Smooth muscle cell (in vitro differentiated cells): ENCODE measurements at regions not wholly inside any gene's neighbourhood (a gene's known extent, or its start where the extent isn't known, plus 50 kb on each side); places are given as distances from the start of the nearest gene placed in this dataset.
"Not testable (repeated sequence)": the region's sequence is repeated elsewhere in the genome, so short reads cannot be mapped to it uniquely, and the experiment has no call there.

Experiments
- DNase-seq: peaks from one replicate; lab custom pipeline; 2025; ENCODE audit not compliant: unreplicated experiment; lab: John Stamatoyannopoulos, UW
- H2AFZ ChIP-seq: fragments of 200-600 bp; sonication (generic); 2 replicates; pipeline ENCODE4 v1.6.0; 2016; ENCODE audit warnings: antibody characterized with exemption, low read depth, mild to moderate bottlenecking
- H3F3A ChIP-seq: fragments of 200-600 bp; sonication (generic); 2 replicates; pipeline ENCODE4 v1.6.0; 2017; ENCODE audit warnings: antibody characterized with exemption, low read depth
- H3K27ac ChIP-seq: fragments of 200-600 bp; sonication (generic); 2 replicates; pipeline ENCODE4 v1.5.1; 2016; ENCODE audit warnings: low read depth, mild to moderate bottlenecking
- H3K27me3 ChIP-seq: fragments of 200-600 bp; sonication (generic); 2 replicates; pipeline ENCODE4 v1.6.1; 2016; ENCODE audit warnings: low read depth, mild to moderate bottlenecking
- H3K36me3 ChIP-seq: fragments of 200-600 bp; sonication (generic); 2 replicates; pipeline ENCODE4 v1.5.1; 2016; ENCODE audit warnings: low read depth
- H3K4me1 ChIP-seq: fragments of 200-600 bp; sonication (generic); 2 replicates; pipeline ENCODE4 v1.5.1; 2016; ENCODE audit warnings: low read depth
- H3K4me2 ChIP-seq: fragments of 200-600 bp; sonication (generic); 2 replicates; pipeline ENCODE4 v1.6.0; 2016; ENCODE audit warnings: mild to moderate bottlenecking
- H3K4me3 ChIP-seq: fragments of 200-600 bp; sonication (generic); 2 replicates; pipeline ENCODE4 v1.5.1; 2016; ENCODE audit warnings: mild to moderate bottlenecking
- H3K79me2 ChIP-seq: fragments of 200-600 bp; sonication (generic); 2 replicates; pipeline ENCODE4 v1.6.0; 2016; ENCODE audit warnings: low read depth, mild to moderate bottlenecking
- H3K9ac ChIP-seq: fragments of 200-600 bp; sonication (generic); 2 replicates; pipeline ENCODE4 v1.6.0; 2016; ENCODE audit warnings: low read depth
- H3K9me3 ChIP-seq: fragments of 200-600 bp; sonication (generic); replicated peaks from 2 replicates; pipeline ENCODE4 v1.5.1; 2016; ENCODE audit warnings: low read depth
- H4K20me1 ChIP-seq: fragments of 200-600 bp; sonication (generic); 2 replicates; pipeline ENCODE4 v1.6.0; 2016; ENCODE audit warnings: low read depth
- CTCF ChIP-seq: fragments of 200-600 bp; sonication (generic); IDR thresholded peaks from 2 replicates; pipeline ENCODE4 v1.5.1; 2017; ENCODE audit warnings: borderline replicate concordance, mild to moderate bottlenecking, antibody characterized with exemption; ENCODE audit not compliant: insufficient read depth, poor library complexity, severe bottlenecking
- WGBS: methylation state at CpG from one replicate; pipeline ENCODE4 v1.1.7; 2016; ENCODE audit warnings: low lambda C conversion rate; 5-methylcytosine and 5-hydroxymethylcytosine counted together

DNA sequence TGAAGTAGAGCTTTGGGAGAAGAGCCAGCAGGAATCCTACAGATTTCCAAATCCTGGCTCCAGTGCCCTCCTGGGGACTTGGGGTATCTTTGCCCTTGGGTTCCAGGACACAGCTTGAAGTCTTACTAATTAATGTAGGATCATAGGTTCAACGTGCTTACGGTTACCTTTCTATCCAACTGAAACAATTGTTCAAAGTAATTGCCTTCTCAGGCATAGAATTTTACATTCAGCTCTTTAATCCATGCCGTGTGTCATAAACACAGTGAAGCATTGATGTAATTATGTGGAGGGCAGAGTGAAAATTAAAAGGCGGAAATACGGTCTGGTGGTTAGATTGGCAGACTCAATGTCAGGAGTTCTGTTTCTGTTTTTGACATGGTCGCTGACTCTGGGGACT lies 170.4 kb downstream of the COG6 start:
- Histone ChIP-seq H3F3A (no peaks in the 10 kb centered on the region), H3K9ac (no peak overlapping the region), H3K9me3 (no peaks in the 10 kb centered on the region), H3K79me2 (no peaks in the 10 kb centered on the region), H3K36me3 (no peaks in the 10 kb centered on the region), H3K4me1 (peaks cover 15% of the 10 kb centered on the region), H2AFZ (no peak overlapping the region), H3K4me2 (no peak overlapping the region), H3K27ac (no peak overlapping the region), H3K4me3 (no peak overlapping the region), H3K27me3 (no peaks in the 10 kb centered on the region), H4K20me1 (no peaks in the 10 kb centered on the region)
- DNase-seq = no peak
- no peak for TF ChIP-seq CTCF
- 97% methylated on average over 6 of the region's 6 CpGs for WGBS

- no peak for DNase-seq
- no peak overlapping the region for H3K4me2 ChIP-seq
Measured at GRCh38 chr13:39835253-39835652, 179.8 kb downstream of the COG6 start.

DNA sequence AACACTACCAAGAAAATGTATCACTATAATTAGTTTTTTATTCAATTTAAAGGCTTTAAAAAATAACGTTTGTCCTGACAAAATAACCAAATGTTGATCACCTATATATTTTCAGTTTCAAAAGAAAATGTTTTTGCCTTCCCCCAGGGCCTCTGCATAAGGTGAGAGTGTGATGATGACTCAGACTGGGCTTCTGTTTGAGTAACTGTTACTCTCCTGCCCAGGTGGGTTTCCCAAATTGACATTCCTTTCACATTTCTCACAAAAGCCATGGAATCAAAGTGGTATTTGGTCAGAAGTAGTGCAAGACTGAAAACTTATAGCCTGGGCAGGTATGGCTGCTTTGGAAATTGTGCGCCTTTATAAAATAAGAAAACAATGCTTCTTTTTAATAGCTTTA lies 180.6 kb downstream of the COG6 start:
- Histone ChIP-seq H3K4me1 (no peaks in the 10 kb centered on the region), H3K4me3 (no peak overlapping the region), H3K9ac (no peak overlapping the region), H3K36me3 (no peaks in the 10 kb centered on the region), H3K9me3 (no peaks in the 10 kb centered on the region), H3K27me3 (no peaks in the 10 kb centered on the region), H2AFZ (no peak overlapping the region), H3K4me2 (no peak overlapping the region), H3K79me2 (no peaks in the 10 kb centered on the region), H3F3A (no peaks in the 10 kb centered on the region), H3K27ac (peak overlapping the region; percentile 74), H4K20me1 (no peaks in the 10 kb centered on the region)
- no peak for DNase-seq
- no peak for TF ChIP-seq CTCF
- 43% methylated on average over 2 of the region's 2 CpGs for WGBS

More at GRCh38 chr13:39835253-39835652, 179.8 kb downstream of the COG6 start:
- Histone ChIP-seq H2AFZ (no peak overlapping the region), H3K4me3 (no peak overlapping the region), H3K27ac (peak overlapping the region; percentile 74), H3F3A (no peaks in the 10 kb centered on the region), H3K4me1 (no peaks in the 10 kb centered on the region), H4K20me1 (no peaks in the 10 kb centered on the region), H3K27me3 (no peaks in the 10 kb centered on the region), H3K36me3 (no peaks in the 10 kb centered on the region), H3K9me3 (no peaks in the 10 kb centered on the region), H3K79me2 (no peaks in the 10 kb centered on the region), H3K9ac (no peak overlapping the region)
- TF ChIP-seq CTCF = no peak
- WGBS = 56% methylated on average over 7 of the region's 7 CpGs

DNA sequence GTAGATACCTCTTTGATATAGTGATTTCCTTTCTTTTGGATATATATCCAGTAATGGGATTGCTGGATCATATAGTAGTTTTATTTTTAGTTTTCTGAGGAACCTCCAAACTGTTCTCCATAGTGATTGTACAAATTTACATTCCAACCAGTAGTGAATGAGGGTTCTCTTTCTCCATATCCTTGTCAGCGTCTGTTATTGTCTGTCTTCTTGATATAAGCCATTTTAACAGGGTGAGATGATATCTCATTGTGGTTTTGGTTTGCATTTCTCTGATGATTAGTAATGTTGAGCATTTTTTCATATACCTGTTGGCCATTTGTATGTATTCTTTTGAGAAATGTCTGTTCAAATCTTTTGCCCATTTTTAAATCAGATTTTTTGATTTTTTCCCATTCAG lies 182.4 kb downstream of the COG6 start:
- not testable (repeated sequence) for H3K9me3 ChIP-seq, H3K79me2 ChIP-seq, H3K36me3 ChIP-seq, DNase-seq, H4K20me1 ChIP-seq, H3K4me2 ChIP-seq, H3K27me3 ChIP-seq, H3K4me3 ChIP-seq, H3K9ac ChIP-seq, H2AFZ ChIP-seq, H3F3A ChIP-seq, H3K4me1 ChIP-seq
- H3K27ac ChIP-seq = peak overlapping the region; percentile 78
- WGBS = 73% methylated on average over 1 of the region's 1 CpG
